SK-N-SH (cell line): ENCODE measurements at regions not wholly inside any gene's neighbourhood (a gene's known extent, or its start where the extent isn't known, plus 50 kb on each side); places are given as distances from the start of the nearest gene placed in this dataset.

Experiments
- CTCF ChIA-PET: fragments of 300-600, 350-600 bp; formaldehyde crosslinking; extraction: SDS; loops from one replicate; lab custom pipeline; 2021; lab: Yijun Ruan, JAX
- POLR2A ChIA-PET: fragments of 350-600 bp; sonication (Branson Sonifier 250); formaldehyde crosslinking; extraction: SDS; loops from one replicate; lab custom pipeline; 2020; ENCODE audit warnings: antibody characterized with exemption, inconsistent platforms; lab: Yijun Ruan, JAX
- DNase-seq: peaks from one replicate; pipeline ENCODE4 v3.0.0; 2012
- H2AFZ ChIP-seq: fragments of 200-600 bp; sonication (generic); 2 replicates; pipeline ENCODE4 v1.8.1; 2016; ENCODE audit warnings: antibody characterized with exemption, mild to moderate bottlenecking, low read depth
- H3F3A ChIP-seq: fragments of 200-600 bp; sonication (generic); replicated peaks from 2 replicates; pipeline ENCODE3; 2016; ENCODE audit warnings: antibody characterized with exemption, mild to moderate bottlenecking; ENCODE audit not compliant: insufficient read depth
- H3K27ac ChIP-seq, 2 experiments: fragments of 200-500 bp in 1 of 2; fragments of 200-600 bp in 1 of 2; sonication (Bioruptor generic) in 1 of 2; sonication (generic), shearing (Covaris generic) in 1 of 2; 2 replicates each; pipeline versions ENCODE4 v1.5.1 to v1.6.1; 2014 to 2016; ENCODE audit warnings: low read depth in 2 of 2, inconsistent platforms in 1 of 2, low read length in 1 of 2, mild to moderate bottlenecking in 1 of 2, mixed read lengths in 1 of 2
- H3K27me3 ChIP-seq: fragments of 200-600 bp; sonication (generic), shearing (Covaris generic); 2 replicates; pipeline ENCODE4 v1.6.1; 2016; ENCODE audit warnings: mixed run types; ENCODE audit not compliant: insufficient read depth
- H3K36me3 ChIP-seq, 2 experiments: fragments of 200-500 bp in 1 of 2; fragments of 200-600 bp in 1 of 2; sonication (Bioruptor generic) in 1 of 2; sonication (generic) in 1 of 2; replicated peaks in 1 of 2; 2 replicates each; pipeline versions ENCODE3 to v1.5.1; 2014 to 2016; ENCODE audit warnings: low read length in 1 of 2, mild to moderate bottlenecking in 1 of 2; ENCODE audit not compliant: insufficient read depth in 2 of 2, control insufficient read depth in 1 of 2
- H3K4me1 ChIP-seq, 2 experiments: fragments of 200-500 bp in 1 of 2; fragments of 200-600 bp in 1 of 2; sonication (Bioruptor generic) in 1 of 2; sonication (generic), shearing (Covaris generic) in 1 of 2; 2 replicates each; pipeline versions ENCODE4 v1.5.1 to v1.6.1; 2014 to 2016; ENCODE audit warnings: low read depth in 1 of 2, low read length in 1 of 2, mixed run types in 1 of 2; ENCODE audit not compliant: insufficient read depth in 2 of 2, control insufficient read depth in 1 of 2
- H3K4me2 ChIP-seq: fragments of 200-600 bp; sonication (generic), shearing (Covaris generic); 2 replicates; pipeline ENCODE4 v1.6.1; 2017; ENCODE audit warnings: mixed run types
- H3K4me3 ChIP-seq, 2 experiments: fragments of 200-500 bp in 1 of 2; fragments of 200-600 bp in 1 of 2; sonication (Bioruptor generic) in 1 of 2; sonication (generic), shearing (Covaris generic) in 1 of 2; 2 replicates each; pipeline versions ENCODE4 v1.5.1 to v1.8.1; 2014 to 2016; ENCODE audit warnings: low read depth in 2 of 2, inconsistent platforms in 1 of 2, low read length in 1 of 2, mild to moderate bottlenecking in 1 of 2, mixed read lengths in 1 of 2, moderate library complexity in 1 of 2
- H3K79me2 ChIP-seq: fragments of 200-600 bp; sonication (generic); 2 replicates; pipeline ENCODE4 v1.8.1; 2017; ENCODE audit warnings: mild to moderate bottlenecking; ENCODE audit not compliant: insufficient read depth
- H3K9ac ChIP-seq: fragments of 200-600 bp; sonication (generic); 2 replicates; pipeline ENCODE4 v1.6.1; 2017; ENCODE audit warnings: mixed run types
- H3K9me2 ChIP-seq: fragments of 200-600 bp; sonication (generic); 2 replicates; pipeline ENCODE4 v1.6.1; 2017; ENCODE audit warnings: mixed run types
- H3K9me3 ChIP-seq: fragments of 200-600 bp; sonication (generic); 2 replicates; pipeline ENCODE4 v1.6.1; 2017; ENCODE audit warnings: mixed run types, mild to moderate bottlenecking, moderate library complexity
- H4K20me1 ChIP-seq: fragments of 200-600 bp; sonication (generic); 2 replicates; pipeline ENCODE4 v1.6.1; 2017; ENCODE audit warnings: mild to moderate bottlenecking, mixed run types; ENCODE audit not compliant: insufficient read depth
- CHD2 ChIP-seq: fragments of 150-350 bp; IDR thresholded peaks from 2 replicates; pipeline ENCODE4 v1.6.1; 2018; ENCODE audit warnings: low read length; ENCODE audit not compliant: partially characterized antibody
- ELF1 ChIP-seq: IDR thresholded peaks from 2 replicates; pipeline ENCODE4 v1.4.0; 2012
- EZH2phosphoT487 ChIP-seq: fragments of 200-600 bp; sonication (generic); IDR thresholded peaks from 2 replicates; pipeline ENCODE4 v1.6.1; 2017; ENCODE audit warnings: low read depth, mixed run types, mild to moderate bottlenecking, antibody characterized with exemption, moderate library complexity, borderline replicate concordance
- FOSL2 ChIP-seq: IDR thresholded peaks from 2 replicates; pipeline ENCODE4 v1.4.0; 2012; ENCODE audit warnings: low read depth, mild to moderate bottlenecking, moderate library complexity, borderline replicate concordance
- JUND ChIP-seq: IDR thresholded peaks from 2 replicates; pipeline ENCODE4 v1.4.0; 2012
- NRF1 ChIP-seq: IDR thresholded peaks from 2 replicates; pipeline ENCODE4 v1.6.1; 2012; ENCODE audit warnings: low read depth, mild to moderate bottlenecking, low read length
- POLR2AphosphoS5 ChIP-seq: IDR thresholded peaks from 2 replicates; pipeline ENCODE4 v1.6.1; 2012; ENCODE audit warnings: low read depth, low read length
- TCF12 ChIP-seq: IDR thresholded peaks from 2 replicates; pipeline ENCODE4 v1.4.0; 2012
- TEAD4 ChIP-seq: IDR thresholded peaks from 2 replicates; pipeline ENCODE4 v1.4.0; 2012; ENCODE audit warnings: mild to moderate bottlenecking, borderline replicate concordance; ENCODE audit not compliant: insufficient read depth
- WGBS: methylation state at CpG from one replicate; pipeline ENCODE4 v1.1.6; 2017; ENCODE audit warnings: low lambda C conversion rate; 5-methylcytosine and 5-hydroxymethylcytosine counted together
- TF ChIP-seq, protein P1 (sequence below): IDR thresholded peaks from 2 replicates; pipeline ENCODE4 v1.4.0; 2012; ENCODE audit warnings: low read depth, borderline replicate concordance
- TF ChIP-seq, protein P2 (sequence below): IDR thresholded peaks from 2 replicates; pipeline ENCODE4 v1.6.1; 2012; ENCODE audit warnings: mild to moderate bottlenecking, low read depth, low read length, moderate library complexity
- TF ChIP-seq, protein P3 (sequence below): IDR thresholded peaks from 2 replicates; pipeline ENCODE4; 2012

DNA sequence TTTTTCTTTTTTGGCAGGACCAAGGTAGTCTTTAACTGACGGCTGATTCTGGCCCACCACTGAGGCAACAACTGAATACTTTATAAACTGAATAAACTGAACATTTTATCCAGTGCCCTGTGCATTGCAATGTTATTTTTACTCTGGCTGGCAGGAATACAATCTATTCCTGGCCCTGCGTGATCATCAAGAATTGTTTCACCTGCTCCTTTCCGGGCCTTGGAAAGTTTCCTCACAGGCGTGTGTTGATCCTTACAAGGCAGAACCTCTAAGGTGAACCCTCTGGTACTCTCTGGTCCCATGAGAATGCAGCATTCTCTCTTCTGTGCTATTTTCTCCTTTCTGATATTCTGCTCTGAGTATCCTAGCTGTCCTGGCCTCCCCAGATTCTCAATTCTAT, 113.7 kb upstream of the KLHL29 start:
- Histone ChIP-seq H3K4me3 (no peak overlapping the region), H3K79me2 (no peaks in the 10 kb centered on the region), H3F3A (peaks cover 5% of the 10 kb centered on the region), H3K27me3 (no peaks in the 10 kb centered on the region), H4K20me1 (no peaks in the 10 kb centered on the region), H3K4me1 (no peaks in the 10 kb centered on the region; a peak in 1 of 4 replicates), H3K9me2 (no peaks in the 10 kb centered on the region), H3K9ac (no peak overlapping the region), H3K36me3 (no peaks in the 10 kb centered on the region), H3K4me2 (no peak overlapping the region), H2AFZ (no peak overlapping the region), H3K27ac (no peak overlapping the region), H3K9me3 (no peaks in the 10 kb centered on the region; the same call in 1 of the 2 replicates)
- TF ChIP-seq NRF1 (no peak), CHD2 (no peak), POLR2AphosphoS5 (no peak), FOSL2 (no peak), EZH2phosphoT487 (no peak), JUND (no peak)
- TF ChIP-seq, protein P1, sequence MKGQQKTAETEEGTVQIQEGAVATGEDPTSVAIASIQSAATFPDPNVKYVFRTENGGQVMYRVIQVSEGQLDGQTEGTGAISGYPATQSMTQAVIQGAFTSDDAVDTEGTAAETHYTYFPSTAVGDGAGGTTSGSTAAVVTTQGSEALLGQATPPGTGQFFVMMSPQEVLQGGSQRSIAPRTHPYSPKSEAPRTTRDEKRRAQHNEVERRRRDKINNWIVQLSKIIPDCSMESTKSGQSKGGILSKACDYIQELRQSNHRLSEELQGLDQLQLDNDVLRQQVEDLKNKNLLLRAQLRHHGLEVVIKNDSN, result no peak
- CTCF ChIA-PET, result no interaction called here
- WGBS, result 83% methylated on average over 4 of the region's 4 CpGs
- no peak for DNase-seq
- POLR2A ChIA-PET, result no interaction called here

DNA sequence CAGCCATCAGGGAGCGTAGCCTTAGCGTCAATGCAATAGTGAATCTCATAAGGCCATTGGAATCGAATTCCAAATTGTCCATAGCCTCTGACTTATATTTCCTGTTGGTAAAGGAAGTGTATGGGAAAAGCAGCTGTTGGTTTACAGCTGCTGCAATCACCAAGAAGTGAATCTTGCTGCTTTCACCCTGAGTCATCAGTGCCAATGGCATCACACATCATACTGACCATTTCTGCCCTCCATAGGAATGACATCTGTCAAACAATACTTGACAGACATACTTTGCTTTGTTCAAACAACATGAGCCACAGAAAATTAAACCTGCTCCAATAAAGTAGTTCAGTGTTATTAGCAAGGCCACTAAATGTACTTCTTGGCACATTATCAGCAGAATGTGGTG, 111.2 kb upstream of the KLHL29 start:
- H3K4me3 ChIP-seq, result no peak overlapping the region
- peaks cover 5% of the 10 kb centered on the region for H3F3A ChIP-seq
- no peak overlapping the region for H3K27ac ChIP-seq
- H3K9me3 ChIP-seq, result no peaks in the 10 kb centered on the region; the same call in 1 of the 2 replicates
- H3K4me1 ChIP-seq, result no peaks in the 10 kb centered on the region; a peak in 1 of 4 replicates
- no peaks in the 10 kb centered on the region for H4K20me1 ChIP-seq
- no peaks in the 10 kb centered on the region for H3K27me3 ChIP-seq
- POLR2A ChIA-PET, result no interaction called here
- TF ChIP-seq ELF1 (no peak), TCF12 (peak; percentile 24; the same call in 1 of the 2 replicates), TEAD4 (no peak)
- TF ChIP-seq, protein P2, sequence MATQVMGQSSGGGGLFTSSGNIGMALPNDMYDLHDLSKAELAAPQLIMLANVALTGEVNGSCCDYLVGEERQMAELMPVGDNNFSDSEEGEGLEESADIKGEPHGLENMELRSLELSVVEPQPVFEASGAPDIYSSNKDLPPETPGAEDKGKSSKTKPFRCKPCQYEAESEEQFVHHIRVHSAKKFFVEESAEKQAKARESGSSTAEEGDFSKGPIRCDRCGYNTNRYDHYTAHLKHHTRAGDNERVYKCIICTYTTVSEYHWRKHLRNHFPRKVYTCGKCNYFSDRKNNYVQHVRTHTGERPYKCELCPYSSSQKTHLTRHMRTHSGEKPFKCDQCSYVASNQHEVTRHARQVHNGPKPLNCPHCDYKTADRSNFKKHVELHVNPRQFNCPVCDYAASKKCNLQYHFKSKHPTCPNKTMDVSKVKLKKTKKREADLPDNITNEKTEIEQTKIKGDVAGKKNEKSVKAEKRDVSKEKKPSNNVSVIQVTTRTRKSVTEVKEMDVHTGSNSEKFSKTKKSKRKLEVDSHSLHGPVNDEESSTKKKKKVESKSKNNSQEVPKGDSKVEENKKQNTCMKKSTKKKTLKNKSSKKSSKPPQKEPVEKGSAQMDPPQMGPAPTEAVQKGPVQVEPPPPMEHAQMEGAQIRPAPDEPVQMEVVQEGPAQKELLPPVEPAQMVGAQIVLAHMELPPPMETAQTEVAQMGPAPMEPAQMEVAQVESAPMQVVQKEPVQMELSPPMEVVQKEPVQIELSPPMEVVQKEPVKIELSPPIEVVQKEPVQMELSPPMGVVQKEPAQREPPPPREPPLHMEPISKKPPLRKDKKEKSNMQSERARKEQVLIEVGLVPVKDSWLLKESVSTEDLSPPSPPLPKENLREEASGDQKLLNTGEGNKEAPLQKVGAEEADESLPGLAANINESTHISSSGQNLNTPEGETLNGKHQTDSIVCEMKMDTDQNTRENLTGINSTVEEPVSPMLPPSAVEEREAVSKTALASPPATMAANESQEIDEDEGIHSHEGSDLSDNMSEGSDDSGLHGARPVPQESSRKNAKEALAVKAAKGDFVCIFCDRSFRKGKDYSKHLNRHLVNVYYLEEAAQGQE, result no peak
- TF ChIP-seq, protein P3, sequence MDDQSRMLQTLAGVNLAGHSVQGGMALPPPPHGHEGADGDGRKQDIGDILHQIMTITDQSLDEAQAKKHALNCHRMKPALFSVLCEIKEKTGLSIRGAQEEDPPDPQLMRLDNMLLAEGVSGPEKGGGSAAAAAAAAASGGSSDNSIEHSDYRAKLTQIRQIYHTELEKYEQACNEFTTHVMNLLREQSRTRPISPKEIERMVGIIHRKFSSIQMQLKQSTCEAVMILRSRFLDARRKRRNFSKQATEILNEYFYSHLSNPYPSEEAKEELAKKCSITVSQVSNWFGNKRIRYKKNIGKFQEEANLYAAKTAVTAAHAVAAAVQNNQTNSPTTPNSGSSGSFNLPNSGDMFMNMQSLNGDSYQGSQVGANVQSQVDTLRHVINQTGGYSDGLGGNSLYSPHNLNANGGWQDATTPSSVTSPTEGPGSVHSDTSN, result peak; percentile 65
- TF ChIP-seq, all 33 proteins: peak for 2
- no peaks in the 10 kb centered on the region for H3K79me2 ChIP-seq
- no peak overlapping the region for H3K9ac ChIP-seq
- no peaks in the 10 kb centered on the region for H3K36me3 ChIP-seq
- no peak overlapping the region for H2AFZ ChIP-seq
- CTCF ChIA-PET, result interaction anchor here (1.1 to 1.3 kb wide), 2 partner anchors 10 to 75 kb away, joined by 3 to 4 read pairs; no protein-coding TSS in a partner anchor
- no peak for DNase-seq
- WGBS, result 69% methylated on average over 3 of the region's 3 CpGs
- H3K4me2 ChIP-seq, result no peak overlapping the region
- no peaks in the 10 kb centered on the region for H3K9me2 ChIP-seq
